ENCODE measurements at regions not wholly inside any gene's neighbourhood (a gene's known extent, or its start where the extent isn't known, plus 50 kb on each side); places are given as distances from the start of the nearest gene placed in this dataset.

DNA sequence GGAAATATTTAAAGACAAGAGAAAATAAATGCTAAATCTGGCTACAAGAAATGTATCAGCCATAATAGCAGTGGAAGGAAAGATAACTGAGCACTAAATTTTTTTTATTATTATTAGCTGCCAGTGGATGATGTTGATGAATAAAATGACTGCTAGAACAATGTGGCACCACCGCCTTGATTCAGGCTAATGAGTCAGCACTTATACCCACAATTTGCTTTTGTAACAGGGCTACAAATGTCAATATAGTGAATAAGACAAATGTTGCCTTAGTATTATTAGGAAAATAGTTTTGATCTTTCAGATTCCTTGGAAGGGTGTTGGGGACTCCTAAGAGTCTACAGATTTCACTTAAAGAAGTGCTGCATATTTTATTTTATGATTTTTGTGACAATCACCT is 555.2 kb upstream of the GRAMD2B start:
- Histone ChIP-seq H3K36me3 (no peaks in the 10 kb centered on the region), H3K9me3 (peaks cover 0 to 1% (median 0%) of the 10 kb centered on the region in 12 donors), H3K27ac (no peak overlapping the region), H3K27me3 (no peaks in the 10 kb centered on the region), H3K4me1 (no peaks in the 10 kb centered on the region), H3K4me3 (no peak overlapping the region)
- intact Hi-C loops (cut with DNase I): no loop called here
- 86 to 93% (median 91%) methylated on average over 1 of the region's 1 CpG for WGBS, 4 donors
- DNase-seq (no peak), ATAC-seq (no peak)
- TF ChIP-seq POLR2A (IDR thresholded peaks at IDR 0.05): no peak
- no peak for TF ChIP-seq CTCF (IDR thresholded peaks at IDR 0.05)

DNA sequence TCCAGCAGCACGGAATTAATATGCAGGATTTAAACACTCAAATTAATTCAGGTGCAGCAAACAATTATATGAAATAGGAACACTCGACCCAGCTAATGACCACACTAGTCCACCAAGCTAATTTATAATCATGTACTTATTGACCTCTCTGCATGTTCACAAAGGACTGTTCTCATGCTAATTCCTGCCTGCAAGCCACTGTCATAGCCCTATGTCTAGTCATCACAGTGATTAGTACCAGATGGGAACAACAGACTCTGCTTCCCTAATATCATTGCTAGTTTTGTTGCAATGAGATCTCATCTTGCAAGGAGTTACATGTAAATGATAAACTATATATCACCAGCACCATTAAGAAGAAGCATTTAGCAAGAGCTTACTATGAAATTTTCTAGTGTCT is 553.0 kb upstream of the GRAMD2B start:
- H3K27me3 ChIP-seq: no peaks in the 10 kb centered on the region
- intact Hi-C loops (cut with DNase I): no loop called here
- WGBS, 4 donors: 54 to 82% (median 74%) methylated on average over 2 of the region's 2 CpGs
- TF ChIP-seq POLR2A (IDR thresholded peaks at IDR 0.05) (no peak), CTCF (IDR thresholded peaks at IDR 0.05) (no peak)
- H3K4me1 ChIP-seq: no peaks in the 10 kb centered on the region
- H3K9me3 ChIP-seq: peaks cover 0 to 7% (median 0%) of the 10 kb centered on the region in 12 donors
- no peak overlapping the region for H3K4me3 ChIP-seq
- ATAC-seq (no peak), DNase-seq (no peak)
- H3K36me3 ChIP-seq: no peaks in the 10 kb centered on the region
- no peak overlapping the region for H3K27ac ChIP-seq

GRCh38 chr5:125874057-125874456 is 549.2 kb upstream of the GRAMD2B start:
- TF ChIP-seq POLR2A (IDR thresholded peaks at IDR 0.05) (no peak), CTCF (IDR thresholded peaks at IDR 0.05) (no peak)
- ATAC-seq (no peak), DNase-seq (no peak)
- Histone ChIP-seq H3K36me3 (no peaks in the 10 kb centered on the region), H3K4me3 (no peak overlapping the region), H3K27ac (no peak overlapping the region), H3K9me3 (peaks cover 0 to 7% (median 0%) of the 10 kb centered on the region in 12 donors), H3K27me3 (no peaks in the 10 kb centered on the region), H3K4me1 (no peaks in the 10 kb centered on the region)
- intact Hi-C loops (cut with DNase I): no loop called here

DNA sequence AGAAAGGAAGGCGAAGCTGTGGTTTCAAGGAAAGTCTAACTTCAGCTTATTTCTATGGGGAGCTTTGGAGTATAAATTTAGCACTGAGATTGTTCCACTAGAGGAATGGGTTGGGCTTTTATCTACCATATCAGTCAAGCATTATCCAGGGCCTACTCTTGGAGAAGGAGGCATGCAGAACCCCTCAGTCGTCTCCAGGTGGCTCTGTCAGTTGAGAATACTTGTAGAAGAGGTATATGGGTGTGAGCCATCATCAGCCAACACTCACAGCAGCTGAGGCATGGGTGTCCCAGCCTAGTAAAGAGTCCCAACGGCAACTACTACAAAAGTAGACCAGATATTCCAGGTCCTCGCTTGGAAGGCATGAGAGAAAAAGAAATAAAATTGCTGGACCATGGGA is 548.5 kb upstream of the GRAMD2B start:
- Histone ChIP-seq H3K9me3 (peaks cover 0 to 7% (median 0%) of the 10 kb centered on the region in 12 donors), H3K27ac (no peak overlapping the region), H3K4me3 (no peak overlapping the region), H3K27me3 (no peaks in the 10 kb centered on the region), H3K36me3 (no peaks in the 10 kb centered on the region), H3K4me1 (no peaks in the 10 kb centered on the region)
- intact Hi-C loops (cut with DNase I): no loop called here
- WGBS, 4 donors: 76 to 81% (median 79%) methylated on average over 4 of the region's 4 CpGs
- ATAC-seq: no peak
- no peak for DNase-seq
- no peak for TF ChIP-seq CTCF (IDR thresholded peaks at IDR 0.05)
- no peak for TF ChIP-seq POLR2A (IDR thresholded peaks at IDR 0.05)
